Fibroblast of lung (primary cell): ENCODE measurements at regions not wholly inside any gene's neighbourhood (a gene's known extent, or its start where the extent isn't known, plus 50 kb on each side); places are given as distances from the start of the nearest gene placed in this dataset.

Experiments used
- EZH2 ChIP-seq: IDR thresholded peaks from 2 replicates; pipeline ENCODE4 v1.5.1; 2012; ENCODE audit warnings: low read length, control low read depth, mild to moderate bottlenecking; ENCODE audit errors: missing control alignments
- TF ChIP-seq, protein P1 (sequence below), 2 donors: IDR thresholded peaks in 1 of 2; conservative IDR thresholded peaks in 1 of 2; 1 replicate in 1 of 2; 2 replicates in 1 of 2; pipeline ENCODE4 v1.5.1; 2011 to 2012; ENCODE audit warnings: low read length in 2 of 2, control low read depth in 1 of 2, inconsistent platforms in 1 of 2, low read depth in 1 of 2, mild to moderate bottlenecking in 1 of 2

DNA sequence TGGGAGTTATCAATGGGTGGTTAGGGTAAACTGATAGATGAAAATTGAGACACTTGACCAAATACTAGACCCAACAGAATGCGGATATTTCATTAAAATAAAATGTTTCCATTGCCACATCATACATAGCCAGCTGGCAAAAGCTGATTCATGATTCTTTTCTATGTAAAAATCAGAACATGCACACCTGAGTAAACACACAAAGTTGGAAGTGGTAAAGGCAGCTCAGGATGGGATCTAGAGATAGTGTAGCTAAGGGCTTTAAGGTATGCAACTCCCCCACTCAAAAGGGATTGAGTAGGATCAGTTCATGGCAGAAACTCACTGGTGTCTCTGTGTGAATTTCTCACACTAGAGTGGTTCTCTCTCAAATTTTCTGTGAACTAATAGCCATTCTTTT, 541.1 kb upstream of the GRAMD2B start:
- TF ChIP-seq, protein P1, sequence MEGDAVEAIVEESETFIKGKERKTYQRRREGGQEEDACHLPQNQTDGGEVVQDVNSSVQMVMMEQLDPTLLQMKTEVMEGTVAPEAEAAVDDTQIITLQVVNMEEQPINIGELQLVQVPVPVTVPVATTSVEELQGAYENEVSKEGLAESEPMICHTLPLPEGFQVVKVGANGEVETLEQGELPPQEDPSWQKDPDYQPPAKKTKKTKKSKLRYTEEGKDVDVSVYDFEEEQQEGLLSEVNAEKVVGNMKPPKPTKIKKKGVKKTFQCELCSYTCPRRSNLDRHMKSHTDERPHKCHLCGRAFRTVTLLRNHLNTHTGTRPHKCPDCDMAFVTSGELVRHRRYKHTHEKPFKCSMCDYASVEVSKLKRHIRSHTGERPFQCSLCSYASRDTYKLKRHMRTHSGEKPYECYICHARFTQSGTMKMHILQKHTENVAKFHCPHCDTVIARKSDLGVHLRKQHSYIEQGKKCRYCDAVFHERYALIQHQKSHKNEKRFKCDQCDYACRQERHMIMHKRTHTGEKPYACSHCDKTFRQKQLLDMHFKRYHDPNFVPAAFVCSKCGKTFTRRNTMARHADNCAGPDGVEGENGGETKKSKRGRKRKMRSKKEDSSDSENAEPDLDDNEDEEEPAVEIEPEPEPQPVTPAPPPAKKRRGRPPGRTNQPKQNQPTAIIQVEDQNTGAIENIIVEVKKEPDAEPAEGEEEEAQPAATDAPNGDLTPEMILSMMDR (conservative IDR thresholded peaks at IDR 0.05 in 1 of 2, IDR thresholded peaks at IDR 0.05 in 1 of 2; ENCODE audit: low read depth in 1 of 2, low read length in 2 of 2): no peak
- no peak for TF ChIP-seq EZH2
